Activated CD4-positive, alpha-beta T cell treated with anti-CD3 and anti-CD28 coated beads, Interleukin-2, amount 50 U/mL, for 1 hour (primary cell): ENCODE measurements at regions not wholly inside any gene's neighbourhood (a gene's known extent, or its start where the extent isn't known, plus 50 kb on each side); places are given as distances from the start of the nearest gene placed in this dataset.
"Not testable (repeated sequence)": the region's sequence is repeated elsewhere in the genome, so short reads cannot be mapped to it uniquely, and the experiment has no call there.

ENCODE experiments used
- DNase-seq: peaks from one replicate; pipeline ENCODE4 v3.0.0-alpha.2; 2020

- no peak for DNase-seq
Observed at GRCh38 chr6:4346659-4347333, 211.4 kb upstream of the ECI2 start.

GRCh38 chr6:4345543-4345942, 210.2 kb upstream of the ECI2 start:
- DNase-seq: no peak

GRCh38 chr6:4344317-4344899, 209.0 kb upstream of the ECI2 start:
- DNase-seq: no peak

GRCh38 chr6:4342407-4343137, 207.2 kb upstream of the ECI2 start:
- no peak for DNase-seq

- DNase-seq: no peak
Observed at GRCh38 chr6:4341078-4341797, 205.9 kb upstream of the ECI2 start.

- DNase-seq: no peak
Observed at GRCh38 chr6:4340544-4340943, 205.2 kb upstream of the ECI2 start.

GRCh38 chr6:4338884-4339283, 203.5 kb upstream of the ECI2 start:
- DNase-seq: no peak

GRCh38 chr6:4336778-4337442, 201.5 kb upstream of the ECI2 start:
- DNase-seq: no peak

- DNase-seq: no peak
Observed at GRCh38 chr6:4336084-4336483, 200.7 kb upstream of the ECI2 start.

GRCh38 chr6:4334158-4334740, 198.9 kb upstream of the ECI2 start:
- DNase-seq: not testable (repeated sequence)

- DNase-seq: no peak
Observed at GRCh38 chr6:4327841-4328240, 192.5 kb upstream of the ECI2 start.

GRCh38 chr6:4324746-4325145, 189.4 kb upstream of the ECI2 start:
- no peak for DNase-seq

- DNase-seq: no peak
Observed at GRCh38 chr6:4323322-4323721, 187.9 kb upstream of the ECI2 start.

- DNase-seq: no peak
Observed at GRCh38 chr6:4322846-4323309, 187.5 kb upstream of the ECI2 start.

- no peak for DNase-seq
Observed at GRCh38 chr6:4322134-4322845, 186.9 kb upstream of the ECI2 start.

GRCh38 chr6:4320860-4321259, 185.5 kb upstream of the ECI2 start:
- no peak for DNase-seq

GRCh38 chr6:4319981-4320683, 184.8 kb upstream of the ECI2 start:
- DNase-seq: no peak

- no peak for DNase-seq
Observed at GRCh38 chr6:4318321-4318720, 182.9 kb upstream of the ECI2 start.

- DNase-seq: no peak
Observed at GRCh38 chr6:4316867-4317400, 181.6 kb upstream of the ECI2 start.

GRCh38 chr6:4314201-4314707, 178.9 kb upstream of the ECI2 start:
- no peak for DNase-seq
